ENCODE measurements at regions not wholly inside any gene's neighbourhood (a gene's known extent, or its start where the extent isn't known, plus 50 kb on each side); places are given as distances from the start of the nearest gene placed in this dataset.

DNA sequence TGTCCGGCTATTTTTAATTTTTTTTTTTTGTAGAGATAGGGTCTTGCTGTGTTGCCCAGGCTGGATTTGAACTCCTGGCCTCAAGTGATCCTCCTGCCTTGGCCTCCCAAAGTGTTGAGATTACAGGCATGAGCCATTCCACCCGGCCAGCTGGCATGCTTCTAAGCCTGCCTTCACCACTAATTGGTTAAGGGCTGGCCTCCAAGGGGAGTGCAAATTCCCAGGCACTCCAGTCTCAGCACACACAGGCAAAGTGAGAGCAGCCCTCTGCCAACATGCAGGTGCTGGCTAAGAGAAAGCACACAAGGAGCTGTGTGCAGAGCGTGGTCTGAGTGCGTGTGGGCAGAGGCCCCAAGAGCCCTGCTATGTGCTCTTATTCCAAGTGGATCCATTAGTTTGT, 149.8 kb upstream of the HS3ST2 start:
- TF ChIP-seq, protein P1, sequence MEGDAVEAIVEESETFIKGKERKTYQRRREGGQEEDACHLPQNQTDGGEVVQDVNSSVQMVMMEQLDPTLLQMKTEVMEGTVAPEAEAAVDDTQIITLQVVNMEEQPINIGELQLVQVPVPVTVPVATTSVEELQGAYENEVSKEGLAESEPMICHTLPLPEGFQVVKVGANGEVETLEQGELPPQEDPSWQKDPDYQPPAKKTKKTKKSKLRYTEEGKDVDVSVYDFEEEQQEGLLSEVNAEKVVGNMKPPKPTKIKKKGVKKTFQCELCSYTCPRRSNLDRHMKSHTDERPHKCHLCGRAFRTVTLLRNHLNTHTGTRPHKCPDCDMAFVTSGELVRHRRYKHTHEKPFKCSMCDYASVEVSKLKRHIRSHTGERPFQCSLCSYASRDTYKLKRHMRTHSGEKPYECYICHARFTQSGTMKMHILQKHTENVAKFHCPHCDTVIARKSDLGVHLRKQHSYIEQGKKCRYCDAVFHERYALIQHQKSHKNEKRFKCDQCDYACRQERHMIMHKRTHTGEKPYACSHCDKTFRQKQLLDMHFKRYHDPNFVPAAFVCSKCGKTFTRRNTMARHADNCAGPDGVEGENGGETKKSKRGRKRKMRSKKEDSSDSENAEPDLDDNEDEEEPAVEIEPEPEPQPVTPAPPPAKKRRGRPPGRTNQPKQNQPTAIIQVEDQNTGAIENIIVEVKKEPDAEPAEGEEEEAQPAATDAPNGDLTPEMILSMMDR (IDR thresholded peaks at IDR 0.05) = no peak
- TF ChIP-seq POLR2A (IDR thresholded peaks at IDR 0.05) = no peak

All from testis (tissue), 2 donors.